Spleen (tissue), 11 donors: ENCODE measurements at regions not wholly inside any gene's neighbourhood (a gene's known extent, or its start where the extent isn't known, plus 50 kb on each side); places are given as distances from the start of the nearest gene placed in this dataset.

Experiments used
- DNase-seq: peaks from one replicate; pipeline ENCODE4 v3.0.0-alpha.2; 2020
- H3K27ac ChIP-seq, 8 donors: fragments of 200-600 bp; sonication (generic) in 7 of 8; 1 replicate in 4 of 8; 2 replicates in 4 of 8; pipeline versions ENCODE4 v1.5.0 to v1.8.0; 2016 to 2021; ENCODE audit warnings: inconsistent platforms in 4 of 8, mild to moderate bottlenecking in 4 of 8, moderate library complexity in 1 of 8
- H3K27me3 ChIP-seq, 7 donors: fragments of 200-600 bp; sonication (generic) in 6 of 7; replicated peaks in 1 of 7; 1 replicate in 4 of 7; 2 replicates in 3 of 7; pipeline versions ENCODE4 v1.5.0 to v1.8.0; 2016 to 2021; ENCODE audit warnings: inconsistent platforms in 3 of 7, mild to moderate bottlenecking in 1 of 7
- H3K36me3 ChIP-seq, 6 donors: fragments of 200-600 bp; sonication (generic) in 5 of 6; 1 replicate in 4 of 6; 2 replicates in 2 of 6; pipeline versions ENCODE4 v1.5.0 to v1.8.0; 2016 to 2021; ENCODE audit warnings: inconsistent platforms in 2 of 6
- H3K4me1 ChIP-seq, 6 donors: fragments of 200-600 bp; sonication (generic) in 5 of 6; 1 replicate in 3 of 6; 2 replicates in 3 of 6; pipeline versions ENCODE4 v1.5.0 to v1.8.0; 2016 to 2021; ENCODE audit warnings: inconsistent platforms in 3 of 6
- H3K4me3 ChIP-seq, 8 donors: fragments of 200-600 bp; sonication (generic) in 7 of 8; 1 replicate in 4 of 8; 2 replicates in 4 of 8; pipeline versions ENCODE4 v1.5.0 to v1.8.0; 2016 to 2021; ENCODE audit warnings: inconsistent platforms in 4 of 8, mild to moderate bottlenecking in 4 of 8, moderate library complexity in 2 of 8
- H3K9me3 ChIP-seq, 8 donors: fragments of 200-600 bp; sonication (generic) in 7 of 8; 1 replicate in 4 of 8; 2 replicates in 4 of 8; pipeline versions ENCODE4 v1.5.0 to v1.8.0; 2016 to 2021; ENCODE audit warnings: inconsistent platforms in 4 of 8
- POLR2A ChIP-seq, 3 donors: fragments of 450-650 bp; IDR thresholded peaks; one replicate each; pipeline ENCODE4 v1.5.1; 2017; ENCODE audit warnings: antibody characterized with exemption in 3 of 3, mild to moderate bottlenecking in 1 of 3
- POLR2AphosphoS5 ChIP-seq, 3 donors: sonication (generic); formaldehyde crosslinking; IDR thresholded peaks; one replicate each; pipeline ENCODE4 v1.5.1; 2017; ENCODE audit warnings: antibody characterized with exemption in 3 of 3
- WGBS, 5 donors: extraction: QIAGEN DNeasy Blood & Tissue Kit in 3 of 5; methylation state at CpG; one replicate each; pipeline versions ENCODE4 v1.1.5 to v1.1.7; 2013 to 2018; 5-methylcytosine and 5-hydroxymethylcytosine counted together
- intact Hi-C: fragments of 100-400 bp; cut with DNase I; formaldehyde crosslinking; loops from one replicate; pipeline ENCODE4 v1.15.0; 2023; ENCODE audit warnings: low total_unique reads
- TF ChIP-seq, protein P1 (sequence below), 11 experiments: fragments of 200-600 bp in 7 of 11; fragments of 450-650 bp in 4 of 11; sonication (generic) in 4 of 11; IDR thresholded peaks in 8 of 11; conservative IDR thresholded peaks in 3 of 11; 1 replicate in 7 of 11; 2 replicates in 4 of 11; pipeline versions ENCODE4 v1.4.0 to v1.8.0; 2016 to 2021; ENCODE audit warnings: antibody characterized with exemption in 11 of 11, inconsistent platforms in 4 of 11, mild to moderate bottlenecking in 1 of 11
- donor health status: healthy with polysubstance abuse.
- donor health status: DM: no; HTN: no; CAD: no; lungs with moderate emphysema.
- donor health status: DM: no; HTN: no; CAD: no.
- donor health status: Bipolar disorder and iron deficiency.
- donor health status: healthy.
- donor health status: DM: no; HTN: no; CAD: no.
- donor health status: DM: yes; HTN: yes; CAD: no.

DNA sequence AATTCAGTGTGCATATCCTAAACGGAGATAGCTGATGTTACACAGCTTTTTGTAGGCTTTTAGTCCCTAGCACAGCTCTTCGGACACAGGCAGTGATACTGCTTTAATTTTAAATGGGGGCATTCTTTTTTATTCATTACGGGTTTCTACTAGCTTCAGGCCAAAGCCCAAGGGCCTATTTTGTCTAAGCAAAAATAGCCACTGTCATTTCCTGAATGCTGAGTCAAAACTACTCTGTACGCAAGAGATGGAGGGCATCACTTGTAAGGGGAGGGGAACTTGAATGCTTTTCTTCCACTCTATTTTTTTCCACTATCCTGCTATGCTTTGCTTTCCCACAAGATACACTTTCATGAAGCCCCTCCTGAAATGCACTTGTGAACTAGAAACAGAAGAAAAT lies 360.7 kb downstream of the PMP22 start:
- no peaks in the 10 kb centered on the region for H3K4me1 ChIP-seq
- WGBS, 5 donors: 46 to 57% (median 53%) methylated on average over 4 of the region's 4 CpGs
- TF ChIP-seq, protein P1, sequence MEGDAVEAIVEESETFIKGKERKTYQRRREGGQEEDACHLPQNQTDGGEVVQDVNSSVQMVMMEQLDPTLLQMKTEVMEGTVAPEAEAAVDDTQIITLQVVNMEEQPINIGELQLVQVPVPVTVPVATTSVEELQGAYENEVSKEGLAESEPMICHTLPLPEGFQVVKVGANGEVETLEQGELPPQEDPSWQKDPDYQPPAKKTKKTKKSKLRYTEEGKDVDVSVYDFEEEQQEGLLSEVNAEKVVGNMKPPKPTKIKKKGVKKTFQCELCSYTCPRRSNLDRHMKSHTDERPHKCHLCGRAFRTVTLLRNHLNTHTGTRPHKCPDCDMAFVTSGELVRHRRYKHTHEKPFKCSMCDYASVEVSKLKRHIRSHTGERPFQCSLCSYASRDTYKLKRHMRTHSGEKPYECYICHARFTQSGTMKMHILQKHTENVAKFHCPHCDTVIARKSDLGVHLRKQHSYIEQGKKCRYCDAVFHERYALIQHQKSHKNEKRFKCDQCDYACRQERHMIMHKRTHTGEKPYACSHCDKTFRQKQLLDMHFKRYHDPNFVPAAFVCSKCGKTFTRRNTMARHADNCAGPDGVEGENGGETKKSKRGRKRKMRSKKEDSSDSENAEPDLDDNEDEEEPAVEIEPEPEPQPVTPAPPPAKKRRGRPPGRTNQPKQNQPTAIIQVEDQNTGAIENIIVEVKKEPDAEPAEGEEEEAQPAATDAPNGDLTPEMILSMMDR (IDR thresholded peaks at IDR 0.05 in 8 of 11, conservative IDR thresholded peaks at IDR 0.05 in 3 of 11): no peak
- TF ChIP-seq POLR2AphosphoS5 (IDR thresholded peaks at IDR 0.05) (no peak), POLR2A (IDR thresholded peaks at IDR 0.05) (no peak)
- no peaks in the 10 kb centered on the region for H3K36me3 ChIP-seq
- no peak overlapping the region for H3K27ac ChIP-seq
- H3K4me3 ChIP-seq: no peak overlapping the region
- no peak for DNase-seq
- H3K9me3 ChIP-seq: peaks cover 0 to 5% (median 2%) of the 10 kb centered on the region in 8 donors
- intact Hi-C loops: no loop called here
- H3K27me3 ChIP-seq: no peaks in the 10 kb centered on the region

DNA sequence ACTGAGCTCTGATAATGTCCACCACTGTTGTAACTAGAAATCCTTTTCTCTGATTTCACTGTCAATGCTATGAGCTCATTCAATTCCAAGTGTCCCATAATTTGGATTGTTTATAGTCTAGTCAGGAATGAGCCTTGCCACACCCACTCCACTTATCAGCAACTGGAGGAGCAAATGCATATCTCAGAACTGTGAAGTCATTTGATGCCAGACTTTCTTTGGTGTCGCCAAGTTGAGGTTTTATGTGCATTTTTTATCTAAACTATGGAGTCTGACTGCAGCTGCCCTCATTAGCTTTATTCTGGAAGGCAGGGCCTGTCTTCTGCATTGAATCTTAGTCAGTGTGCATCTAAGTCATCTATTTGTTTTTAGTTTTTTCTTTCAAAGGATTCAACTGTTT lies 361.3 kb downstream of the PMP22 start:
- intact Hi-C loops: no loop called here
- H3K36me3 ChIP-seq: no peaks in the 10 kb centered on the region
- TF ChIP-seq POLR2AphosphoS5 (IDR thresholded peaks at IDR 0.05): no peak
- TF ChIP-seq, protein P1 (IDR thresholded peaks at IDR 0.05 in 8 of 11, conservative IDR thresholded peaks at IDR 0.05 in 3 of 11): no peak
- TF ChIP-seq POLR2A (IDR thresholded peaks at IDR 0.05): no peak
- 58 to 80% (median 72%) methylated on average over 1 of the region's 1 CpG for WGBS, 5 donors
- no peak for DNase-seq
- H3K4me3 ChIP-seq: no peak overlapping the region
- H3K27me3 ChIP-seq: no peaks in the 10 kb centered on the region
- H3K4me1 ChIP-seq: no peaks in the 10 kb centered on the region
- peaks cover 0 to 9% (median 4%) of the 10 kb centered on the region in 8 donors for H3K9me3 ChIP-seq
- H3K27ac ChIP-seq: no peak overlapping the region

DNA sequence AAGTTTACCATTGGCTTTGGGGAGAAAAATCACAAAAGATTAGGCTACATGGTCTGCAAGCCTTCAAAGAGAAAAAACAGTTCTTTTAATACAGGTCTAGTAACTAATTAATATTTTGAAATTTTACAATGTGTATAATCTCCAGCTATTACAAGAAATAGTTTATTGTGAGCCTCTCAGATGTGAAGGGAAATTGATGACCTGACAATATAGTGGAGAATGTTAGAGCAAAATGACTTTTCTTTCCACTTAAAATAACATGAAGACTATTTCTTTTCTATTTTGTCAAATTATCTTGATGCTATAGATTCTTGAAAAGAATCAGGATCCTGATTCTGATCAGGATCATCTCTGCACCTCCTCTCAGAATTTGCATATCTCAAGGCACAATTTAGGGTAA lies 362.3 kb downstream of the PMP22 start:
- H3K4me3 ChIP-seq: no peak overlapping the region
- no peak for DNase-seq
- no peaks in the 10 kb centered on the region for H3K36me3 ChIP-seq
- no peaks in the 10 kb centered on the region for H3K4me1 ChIP-seq
- H3K27me3 ChIP-seq: no peaks in the 10 kb centered on the region
- intact Hi-C loops: no loop called here
- TF ChIP-seq POLR2A (IDR thresholded peaks at IDR 0.05) (no peak), POLR2AphosphoS5 (IDR thresholded peaks at IDR 0.05) (no peak)
- TF ChIP-seq, protein P1 (IDR thresholded peaks at IDR 0.05 in 8 of 11, conservative IDR thresholded peaks at IDR 0.05 in 3 of 11): no peak
- H3K27ac ChIP-seq: no peak overlapping the region
- peaks cover 0 to 17% (median 14%) of the 10 kb centered on the region in 8 donors for H3K9me3 ChIP-seq

DNA sequence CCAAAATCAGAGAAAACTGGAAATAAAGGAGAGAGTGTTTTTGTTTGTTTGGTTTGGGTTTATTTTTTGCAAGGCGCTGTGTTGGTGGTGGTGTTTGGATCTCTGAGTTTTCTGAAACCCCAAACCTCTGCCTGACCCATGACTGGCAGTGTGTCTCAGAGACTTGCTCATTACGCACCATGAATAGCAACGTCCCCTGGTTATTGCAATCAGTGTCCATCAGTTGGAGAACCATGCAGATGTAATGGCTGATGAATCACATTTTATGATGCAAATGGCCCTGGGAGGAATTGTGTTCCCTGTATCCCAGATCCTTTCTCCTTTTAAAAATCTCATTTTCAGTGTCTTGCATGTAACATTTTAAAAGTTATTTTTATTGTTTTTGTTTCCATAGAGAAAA lies 362.8 kb downstream of the PMP22 start:
- no peaks in the 10 kb centered on the region for H3K4me1 ChIP-seq
- DNase-seq: no peak
- WGBS, 5 donors: 70 to 94% (median 89%) methylated on average over 3 of the region's 3 CpGs

More for the DNA sequence above, 362.8 kb downstream of the PMP22 start:
- Histone ChIP-seq H3K27ac (no peak overlapping the region), H3K4me3 (no peak overlapping the region), H3K36me3 (no peaks in the 10 kb centered on the region), H3K27me3 (no peaks in the 10 kb centered on the region), H3K9me3 (peaks cover 0 to 17% (median 14%) of the 10 kb centered on the region in 8 donors)
- intact Hi-C loops: no loop called here
- TF ChIP-seq, protein P1 (IDR thresholded peaks at IDR 0.05 in 8 of 11, conservative IDR thresholded peaks at IDR 0.05 in 3 of 11): no peak
- TF ChIP-seq POLR2AphosphoS5 (IDR thresholded peaks at IDR 0.05) (no peak), POLR2A (IDR thresholded peaks at IDR 0.05) (no peak)
